Gastroesophageal sphincter (tissue), 4 donors: ENCODE measurements at regions not wholly inside any gene's neighbourhood (a gene's known extent, or its start where the extent isn't known, plus 50 kb on each side); places are given as distances from the start of the nearest gene placed in this dataset.

Experiments used
- ATAC-seq: fragments of 150-250 bp; one replicate; pipeline ENCODE4 v1.9.1; 2016; ENCODE audit warnings: mild to moderate bottlenecking, moderate library complexity
- H3K27ac ChIP-seq, 4 donors: fragments of 200-600 bp; sonication (generic) in 3 of 4; 1 replicate in 3 of 4; 2 replicates in 1 of 4; pipeline ENCODE4 v1.5.1; 2016 to 2019
- H3K27me3 ChIP-seq: fragments of 200-600 bp; sonication (generic); one replicate; pipeline ENCODE4 v1.5.1; 2019
- H3K36me3 ChIP-seq, 2 donors: fragments of 200-600 bp; sonication (generic); one replicate each; pipeline ENCODE4 v1.5.1; 2019; ENCODE audit warnings: control low read depth in 1 of 2
- H3K4me1 ChIP-seq, 3 donors: fragments of 200-600 bp; sonication (generic); 1 replicate in 2 of 3; 2 replicates in 1 of 3; pipeline ENCODE4 v1.5.1; 2016 to 2019; ENCODE audit warnings: control low read depth in 2 of 3
- H3K4me3 ChIP-seq, 2 donors: fragments of 200-600 bp; sonication (generic); one replicate each; pipeline ENCODE4 v1.5.1; 2019; ENCODE audit warnings: mild to moderate bottlenecking in 1 of 2, moderate library complexity in 1 of 2
- H3K9me3 ChIP-seq, 3 donors: fragments of 200-600 bp; sonication (generic); one replicate each; pipeline ENCODE4 v1.5.1; 2017 to 2019; ENCODE audit warnings: control low read depth in 2 of 3
- EP300 ChIP-seq: sonication (generic); formaldehyde crosslinking; IDR thresholded peaks from one replicate; pipeline ENCODE4 v1.6.1; 2017; ENCODE audit warnings: antibody characterized with exemption, mild to moderate bottlenecking
- POLR2A ChIP-seq, 2 donors: fragments of 450-650 bp; IDR thresholded peaks; one replicate each; pipeline ENCODE4 v1.6.1; 2017; ENCODE audit warnings: antibody characterized with exemption in 2 of 2, mild to moderate bottlenecking in 2 of 2, moderate library complexity in 1 of 2
- POLR2AphosphoS5 ChIP-seq: sonication (generic); formaldehyde crosslinking; IDR thresholded peaks from one replicate; pipeline ENCODE4 v1.6.1; 2017; ENCODE audit warnings: antibody characterized with exemption
- WGBS, 2 donors: methylation state at CpG; one replicate each; pipeline ENCODE4 v1.1.5; 2018; ENCODE audit warnings: low coverage in 1 of 2; 5-methylcytosine and 5-hydroxymethylcytosine counted together
- TF ChIP-seq, protein P1 (sequence below), 4 experiments: fragments of 200-600 bp in 2 of 4; fragments of 450-650 bp in 2 of 4; sonication (generic) in 1 of 4; IDR thresholded peaks; one replicate each; pipeline ENCODE4 v1.5.1; 2017 to 2019; ENCODE audit warnings: antibody characterized with exemption in 4 of 4, mild to moderate bottlenecking in 2 of 4, moderate library complexity in 2 of 4

DNA sequence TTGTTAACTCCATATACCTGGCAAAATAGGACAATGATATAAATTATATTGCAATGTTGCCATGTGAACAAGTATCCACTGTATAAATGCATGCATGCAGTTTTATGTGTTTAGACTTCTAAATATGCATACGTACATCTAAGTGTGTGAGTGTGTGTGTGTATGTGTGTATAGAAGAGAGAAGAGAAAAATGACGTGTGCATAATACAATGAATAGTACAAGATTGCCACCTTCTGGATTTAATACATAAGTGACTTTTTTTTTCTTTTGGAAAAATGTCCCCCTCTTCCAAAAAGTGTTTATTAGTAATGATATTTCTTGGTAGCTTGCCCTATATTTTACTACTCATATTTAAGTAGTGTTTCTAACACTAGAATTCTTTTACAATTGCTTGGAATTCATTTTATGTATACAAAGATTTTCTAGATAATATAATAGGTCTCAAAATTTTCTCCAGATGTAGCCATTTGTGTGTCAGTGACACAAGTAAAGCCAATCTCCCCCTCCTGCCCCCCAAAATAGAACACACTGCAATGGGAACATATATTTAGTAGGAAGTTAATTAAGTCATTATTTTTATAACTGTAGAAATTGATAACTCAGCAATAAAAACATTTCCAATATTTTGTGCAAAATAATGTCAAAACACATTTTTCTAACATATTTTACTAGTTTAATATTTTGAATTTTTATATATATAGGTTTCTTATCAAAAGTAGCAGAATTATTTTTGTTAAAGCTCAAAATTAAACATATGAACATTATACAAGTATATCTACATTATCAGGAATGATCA is 783.3 kb upstream of the ATXN8OS start:
- Histone ChIP-seq H3K27ac (no peak overlapping the region), H3K4me1 (no peaks in the 10 kb centered on the region), H3K4me3 (no peak overlapping the region), H3K27me3 (no peaks in the 10 kb centered on the region), H3K36me3 (no peaks in the 10 kb centered on the region), H3K9me3 (no peaks in the 10 kb centered on the region)
- no peak for TF ChIP-seq POLR2AphosphoS5
- TF ChIP-seq EP300, result no peak
- no peak for TF ChIP-seq POLR2A (IDR thresholded peaks at IDR 0.05)
- TF ChIP-seq, protein P1, sequence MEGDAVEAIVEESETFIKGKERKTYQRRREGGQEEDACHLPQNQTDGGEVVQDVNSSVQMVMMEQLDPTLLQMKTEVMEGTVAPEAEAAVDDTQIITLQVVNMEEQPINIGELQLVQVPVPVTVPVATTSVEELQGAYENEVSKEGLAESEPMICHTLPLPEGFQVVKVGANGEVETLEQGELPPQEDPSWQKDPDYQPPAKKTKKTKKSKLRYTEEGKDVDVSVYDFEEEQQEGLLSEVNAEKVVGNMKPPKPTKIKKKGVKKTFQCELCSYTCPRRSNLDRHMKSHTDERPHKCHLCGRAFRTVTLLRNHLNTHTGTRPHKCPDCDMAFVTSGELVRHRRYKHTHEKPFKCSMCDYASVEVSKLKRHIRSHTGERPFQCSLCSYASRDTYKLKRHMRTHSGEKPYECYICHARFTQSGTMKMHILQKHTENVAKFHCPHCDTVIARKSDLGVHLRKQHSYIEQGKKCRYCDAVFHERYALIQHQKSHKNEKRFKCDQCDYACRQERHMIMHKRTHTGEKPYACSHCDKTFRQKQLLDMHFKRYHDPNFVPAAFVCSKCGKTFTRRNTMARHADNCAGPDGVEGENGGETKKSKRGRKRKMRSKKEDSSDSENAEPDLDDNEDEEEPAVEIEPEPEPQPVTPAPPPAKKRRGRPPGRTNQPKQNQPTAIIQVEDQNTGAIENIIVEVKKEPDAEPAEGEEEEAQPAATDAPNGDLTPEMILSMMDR (IDR thresholded peaks at IDR 0.05), result no peak
- WGBS, 2 donors, result 0 to 2% methylated on average over 2 of the region's 2 CpGs
- ATAC-seq, result no peak

DNA sequence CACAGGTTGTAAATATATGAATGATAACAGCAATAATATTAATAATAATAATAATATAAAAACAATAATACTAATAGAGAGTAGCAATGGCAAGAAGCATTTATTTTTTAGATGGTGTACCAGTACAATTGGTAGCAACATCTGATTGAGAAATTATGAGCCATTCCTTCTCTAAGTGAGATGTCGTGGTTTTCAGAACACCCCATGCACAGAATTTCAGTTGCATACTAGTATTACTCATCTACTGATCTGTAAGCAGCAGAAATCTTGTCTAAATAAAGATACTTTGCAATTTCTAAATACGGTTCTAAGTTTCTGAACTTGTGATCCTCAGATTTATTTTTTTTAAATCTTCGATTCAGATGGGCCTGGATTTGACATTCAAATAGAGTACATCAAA is 788.0 kb upstream of the ATXN8OS start:
- TF ChIP-seq EP300 (no peak), POLR2AphosphoS5 (no peak), POLR2A (IDR thresholded peaks at IDR 0.05) (no peak)
- TF ChIP-seq, protein P1 (IDR thresholded peaks at IDR 0.05), result no peak
- H3K36me3 ChIP-seq, result no peaks in the 10 kb centered on the region
- no peak for ATAC-seq
- no peaks in the 10 kb centered on the region for H3K4me1 ChIP-seq
- no peaks in the 10 kb centered on the region for H3K9me3 ChIP-seq
- H3K27ac ChIP-seq, result no peak overlapping the region
- 83 to 92% methylated on average over 3 of the region's 3 CpGs for WGBS, 2 donors
- H3K27me3 ChIP-seq, result no peaks in the 10 kb centered on the region
- H3K4me3 ChIP-seq, result no peak overlapping the region

GRCh38 chr13:69315039-69315438 is 792.6 kb upstream of the ATXN8OS start:
- Histone ChIP-seq H3K4me3 (no peak overlapping the region), H3K9me3 (no peaks in the 10 kb centered on the region), H3K36me3 (no peaks in the 10 kb centered on the region), H3K27me3 (no peaks in the 10 kb centered on the region), H3K27ac (no peak overlapping the region), H3K4me1 (no peaks in the 10 kb centered on the region)
- 64 to 73% methylated on average over 3 of the region's 3 CpGs for WGBS, 2 donors
- TF ChIP-seq, protein P1 (IDR thresholded peaks at IDR 0.05), result no peak
- TF ChIP-seq POLR2AphosphoS5 (no peak), EP300 (no peak), POLR2A (IDR thresholded peaks at IDR 0.05) (no peak)
- no peak for ATAC-seq

- Histone ChIP-seq H3K27me3 (no peaks in the 10 kb centered on the region), H3K36me3 (no peaks in the 10 kb centered on the region)
- 0 to 17% methylated on average over 1 of the region's 1 CpG for WGBS, 2 donors
Measured at GRCh38 chr13:69306766-69307165, 800.9 kb upstream of the ATXN8OS start.

More at GRCh38 chr13:69306766-69307165, 800.9 kb upstream of the ATXN8OS start:
- TF ChIP-seq POLR2AphosphoS5 (no peak), POLR2A (IDR thresholded peaks at IDR 0.05) (no peak), EP300 (no peak)
- TF ChIP-seq, protein P1 (IDR thresholded peaks at IDR 0.05), result no peak
- no peaks in the 10 kb centered on the region for H3K4me1 ChIP-seq
- no peaks in the 10 kb centered on the region for H3K9me3 ChIP-seq
- H3K27ac ChIP-seq, result no peak overlapping the region
- no peak for ATAC-seq
- no peak overlapping the region for H3K4me3 ChIP-seq
